Osteocyte (in vitro differentiated cells): ENCODE measurements at regions not wholly inside any gene's neighbourhood (a gene's known extent, or its start where the extent isn't known, plus 50 kb on each side); places are given as distances from the start of the nearest gene placed in this dataset.
A peak's percentile ranks its signal among the peaks of the same experiment; 100 is the strongest.
"Not testable (repeated sequence)": the region's sequence is repeated elsewhere in the genome, so short reads cannot be mapped to it uniquely, and the experiment has no call there.

ENCODE experiments used
- DNase-seq: peaks from one replicate; pipeline ENCODE4 v3.0.0; 2021; ENCODE audit warnings: mixed read lengths; ENCODE audit not compliant: unreplicated experiment; ENCODE audit errors: extremely low spot score
- H3K27ac Mint-ChIP-seq: one replicate; pipeline ENCODE4 v1.8.0; 2021; ENCODE audit warnings: mild to moderate bottlenecking, mixed read lengths; ENCODE audit not compliant: unreplicated experiment
- H3K27me3 Mint-ChIP-seq: one replicate; pipeline ENCODE4 v1.8.0; 2021; ENCODE audit warnings: mixed read lengths; ENCODE audit not compliant: unreplicated experiment
- H3K36me3 Mint-ChIP-seq: one replicate; pipeline ENCODE4 v1.8.0; 2021; ENCODE audit warnings: mixed read lengths; ENCODE audit not compliant: unreplicated experiment
- H3K4me1 Mint-ChIP-seq: one replicate; pipeline ENCODE4 v1.8.0; 2021; ENCODE audit warnings: mixed read lengths; ENCODE audit not compliant: unreplicated experiment
- H3K4me3 Mint-ChIP-seq: one replicate; pipeline ENCODE4 v1.8.0; 2021; ENCODE audit warnings: mild to moderate bottlenecking, moderate library complexity, mixed read lengths; ENCODE audit not compliant: unreplicated experiment
- H3K9me3 Mint-ChIP-seq: one replicate; pipeline ENCODE4 v1.8.0; 2021; ENCODE audit warnings: mixed read lengths; ENCODE audit not compliant: unreplicated experiment
- TF ChIP-seq, protein P1 (sequence below): fragments of 200-600 bp; sonication (generic); IDR thresholded peaks from 2 replicates; pipeline ENCODE4 v1.5.0; 2021; ENCODE audit warnings: antibody characterized with exemption, mild to moderate bottlenecking, moderate library complexity

- Mint-ChIP-seq H3K36me3 (no peaks in the 10 kb centered on the region), H3K27ac (no peak overlapping the region), H3K4me1 (peaks cover 4% of the 10 kb centered on the region), H3K4me3 (no peak overlapping the region), H3K27me3 (peaks cover 11% of the 10 kb centered on the region), H3K9me3 (no peaks in the 10 kb centered on the region)
- DNase-seq: no peak
- TF ChIP-seq, protein P1, sequence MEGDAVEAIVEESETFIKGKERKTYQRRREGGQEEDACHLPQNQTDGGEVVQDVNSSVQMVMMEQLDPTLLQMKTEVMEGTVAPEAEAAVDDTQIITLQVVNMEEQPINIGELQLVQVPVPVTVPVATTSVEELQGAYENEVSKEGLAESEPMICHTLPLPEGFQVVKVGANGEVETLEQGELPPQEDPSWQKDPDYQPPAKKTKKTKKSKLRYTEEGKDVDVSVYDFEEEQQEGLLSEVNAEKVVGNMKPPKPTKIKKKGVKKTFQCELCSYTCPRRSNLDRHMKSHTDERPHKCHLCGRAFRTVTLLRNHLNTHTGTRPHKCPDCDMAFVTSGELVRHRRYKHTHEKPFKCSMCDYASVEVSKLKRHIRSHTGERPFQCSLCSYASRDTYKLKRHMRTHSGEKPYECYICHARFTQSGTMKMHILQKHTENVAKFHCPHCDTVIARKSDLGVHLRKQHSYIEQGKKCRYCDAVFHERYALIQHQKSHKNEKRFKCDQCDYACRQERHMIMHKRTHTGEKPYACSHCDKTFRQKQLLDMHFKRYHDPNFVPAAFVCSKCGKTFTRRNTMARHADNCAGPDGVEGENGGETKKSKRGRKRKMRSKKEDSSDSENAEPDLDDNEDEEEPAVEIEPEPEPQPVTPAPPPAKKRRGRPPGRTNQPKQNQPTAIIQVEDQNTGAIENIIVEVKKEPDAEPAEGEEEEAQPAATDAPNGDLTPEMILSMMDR: no peak
Observed at GRCh38 chr7:101747879-101748345, 69.5 kb upstream of the CUX1 start.

DNA sequence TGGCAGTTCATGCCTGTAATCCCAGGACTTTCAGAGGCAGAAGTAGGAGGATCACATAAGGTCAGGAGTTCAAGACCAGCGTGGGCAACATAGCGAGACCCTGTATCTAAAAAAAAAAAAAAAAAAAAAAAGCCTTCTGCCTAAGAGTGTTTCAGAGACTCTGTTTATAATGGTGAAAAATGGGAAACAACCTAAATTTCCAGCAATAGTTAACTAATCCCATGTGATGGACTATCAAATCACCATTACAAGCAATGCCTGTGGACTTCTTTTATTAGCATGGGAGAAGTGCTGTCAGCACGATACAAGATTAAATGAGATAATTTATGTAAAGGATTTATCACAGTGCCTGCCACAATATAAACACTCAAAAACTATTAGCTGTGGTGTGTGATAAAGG lies 67.5 kb upstream of the CUX1 start:
- Mint-ChIP-seq H3K4me1 (peaks cover 7% of the 10 kb centered on the region), H3K27me3 (peaks cover 30% of the 10 kb centered on the region), H3K9me3 (no peaks in the 10 kb centered on the region), H3K36me3 (no peaks in the 10 kb centered on the region), H3K4me3 (no peak overlapping the region), H3K27ac (no peak overlapping the region)
- TF ChIP-seq, protein P1: no peak
- no peak for DNase-seq

DNA sequence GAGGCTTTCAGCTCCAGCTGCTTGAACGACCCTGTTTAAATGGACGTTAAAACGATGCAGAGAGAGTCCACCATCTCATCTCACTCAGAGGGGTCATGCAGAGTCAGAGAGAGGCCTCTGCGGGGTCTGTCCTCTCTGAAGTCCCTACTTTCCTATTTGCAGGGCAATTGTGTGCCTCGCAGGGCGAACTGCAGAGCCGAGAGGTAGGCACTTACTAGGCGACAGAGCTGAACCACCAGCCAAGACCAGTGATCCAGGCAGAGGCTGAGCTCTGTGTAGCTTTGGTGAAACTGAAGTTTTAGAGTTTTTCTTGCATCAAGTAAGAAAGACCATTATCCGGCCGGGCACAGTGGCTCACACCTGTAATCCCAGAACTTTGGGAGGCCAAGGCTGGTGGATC lies 64.1 kb upstream of the CUX1 start:
- TF ChIP-seq, protein P1: no peak

DNA sequence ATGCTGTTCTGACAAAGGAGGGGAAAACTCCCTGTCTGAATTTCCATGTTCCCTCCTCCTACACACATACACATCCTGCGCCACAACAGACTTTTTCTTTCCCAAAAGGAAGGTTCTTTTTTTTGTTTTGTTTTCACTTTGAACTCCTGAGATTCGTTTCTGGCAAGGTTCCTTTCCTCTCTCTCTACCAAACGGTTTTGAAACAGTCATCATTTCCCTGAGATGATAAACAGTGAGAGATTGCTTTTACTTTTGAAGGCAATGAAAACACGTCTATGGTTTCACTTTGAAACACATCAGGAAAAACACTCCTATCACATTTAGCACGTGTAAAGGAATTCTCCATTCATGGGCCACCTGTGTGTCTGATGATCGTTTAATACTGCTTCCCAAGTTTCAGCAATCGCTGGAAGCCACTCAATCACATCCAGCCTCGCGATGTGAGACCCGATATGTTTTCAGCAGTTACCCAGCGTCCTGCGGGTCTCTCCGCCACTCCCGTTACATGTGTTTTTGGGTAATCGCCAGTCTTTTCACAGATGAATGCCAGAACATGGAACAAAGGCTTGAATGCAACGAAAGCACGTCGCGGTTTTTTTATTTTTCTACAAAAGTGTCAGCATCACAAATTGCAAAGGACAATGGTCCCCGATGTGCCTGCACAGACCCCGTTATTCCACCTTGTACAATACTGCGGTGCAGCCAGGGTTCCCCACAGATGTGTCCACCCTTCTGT lies 62.8 kb upstream of the CUX1 start:
- Mint-ChIP-seq H3K4me3 (peak overlapping the region; percentile 41), H3K9me3 (no peaks in the 10 kb centered on the region), H3K27me3 (peaks cover 36% of the 10 kb centered on the region), H3K4me1 (peaks cover 5% of the 10 kb centered on the region), H3K27ac (no peak overlapping the region), H3K36me3 (no peaks in the 10 kb centered on the region)
- TF ChIP-seq, protein P1: no peak
- no peak for DNase-seq

More for the DNA sequence above, 64.1 kb upstream of the CUX1 start:
- H3K27ac Mint-ChIP-seq: no peak overlapping the region
- peaks cover 38% of the 10 kb centered on the region for H3K27me3 Mint-ChIP-seq
- no peak overlapping the region for H3K4me3 Mint-ChIP-seq
- no peaks in the 10 kb centered on the region for H3K9me3 Mint-ChIP-seq
- H3K4me1 Mint-ChIP-seq: peaks cover 5% of the 10 kb centered on the region
- no peaks in the 10 kb centered on the region for H3K36me3 Mint-ChIP-seq
- no peak for DNase-seq

DNA sequence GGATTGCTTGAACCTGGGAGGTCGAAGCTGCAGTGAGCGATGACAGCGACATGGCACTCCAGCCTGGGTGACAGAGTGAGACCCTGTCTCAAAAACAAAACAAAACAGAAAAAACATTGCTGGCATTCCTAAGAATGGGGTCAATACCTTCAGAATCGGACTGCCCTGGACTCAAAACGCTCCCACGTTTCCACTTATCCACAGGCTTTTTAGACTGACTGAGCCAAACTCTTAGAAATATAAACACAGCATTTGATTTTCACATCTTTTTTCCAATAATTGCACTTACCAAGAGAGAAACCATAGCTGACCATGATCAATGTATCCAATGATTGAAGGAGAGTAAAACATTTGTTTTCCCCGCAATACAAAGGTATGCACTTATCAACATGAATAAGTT lies 59.5 kb upstream of the CUX1 start:
- peaks cover 5% of the 10 kb centered on the region for H3K4me1 Mint-ChIP-seq
- DNase-seq: no peak
- peaks cover 31% of the 10 kb centered on the region for H3K27me3 Mint-ChIP-seq
- no peak overlapping the region for H3K27ac Mint-ChIP-seq
- no peak overlapping the region for H3K4me3 Mint-ChIP-seq
- no peaks in the 10 kb centered on the region for H3K36me3 Mint-ChIP-seq
- TF ChIP-seq, protein P1: no peak
- H3K9me3 Mint-ChIP-seq: no peaks in the 10 kb centered on the region

- H3K4me3 Mint-ChIP-seq, H3K9me3 Mint-ChIP-seq, H3K27ac Mint-ChIP-seq, H3K4me1 Mint-ChIP-seq, H3K36me3 Mint-ChIP-seq, DNase-seq: not testable (repeated sequence)
- peaks cover 25% of the 10 kb centered on the region for H3K27me3 Mint-ChIP-seq
Observed at GRCh38 chr7:101758519-101758918, 58.9 kb upstream of the CUX1 start.
